Adipocyte (in vitro differentiated cells): ENCODE measurements at regions not wholly inside any gene's neighbourhood (a gene's known extent, or its start where the extent isn't known, plus 50 kb on each side); places are given as distances from the start of the nearest gene placed in this dataset.

Experiments
- DNase-seq: peaks from one replicate; pipeline ENCODE4 v3.0.0-alpha.2; 2015; ENCODE audit warnings: low read depth
- H3K27me3 ChIP-seq: replicated peaks from 2 replicates; pipeline ENCODE4 v1.7.0; 2013; ENCODE audit warnings: mild to moderate bottlenecking, low read length, moderate library complexity; ENCODE audit not compliant: control insufficient read depth, insufficient read depth
- H3K36me3 ChIP-seq: 2 replicates; pipeline ENCODE4 v1.7.0; 2013; ENCODE audit warnings: low read length, mild to moderate bottlenecking, moderate library complexity; ENCODE audit not compliant: control insufficient read depth, insufficient read depth, severe bottlenecking
- H3K4me1 ChIP-seq: 2 replicates; pipeline ENCODE4 v1.7.0; 2013; ENCODE audit warnings: mild to moderate bottlenecking, low read length, moderate library complexity; ENCODE audit not compliant: control insufficient read depth, insufficient read depth
- H3K4me3 ChIP-seq: 2 replicates; pipeline ENCODE4 v1.7.0; 2013; ENCODE audit warnings: mild to moderate bottlenecking, low read length, moderate library complexity
- H3K9ac ChIP-seq: 2 replicates; pipeline ENCODE4 v1.7.0; 2013; ENCODE audit warnings: mild to moderate bottlenecking, low read length, moderate library complexity
- H3K9me3 ChIP-seq: 2 replicates; pipeline ENCODE4 v1.7.0; 2013; ENCODE audit warnings: mild to moderate bottlenecking, low read length, moderate library complexity; ENCODE audit not compliant: control insufficient read depth

- Histone ChIP-seq H3K36me3 (no peaks in the 10 kb centered on the region), H3K4me1 (no peaks in the 10 kb centered on the region), H3K4me3 (no peak overlapping the region), H3K27me3 (no peaks in the 10 kb centered on the region), H3K9me3 (peaks cover 12% of the 10 kb centered on the region), H3K9ac (no peak overlapping the region)
- DNase-seq: no peak
Observed at GRCh38 chr4:178599521-178599920, 1157.3 kb upstream of the AGA start.

DNA sequence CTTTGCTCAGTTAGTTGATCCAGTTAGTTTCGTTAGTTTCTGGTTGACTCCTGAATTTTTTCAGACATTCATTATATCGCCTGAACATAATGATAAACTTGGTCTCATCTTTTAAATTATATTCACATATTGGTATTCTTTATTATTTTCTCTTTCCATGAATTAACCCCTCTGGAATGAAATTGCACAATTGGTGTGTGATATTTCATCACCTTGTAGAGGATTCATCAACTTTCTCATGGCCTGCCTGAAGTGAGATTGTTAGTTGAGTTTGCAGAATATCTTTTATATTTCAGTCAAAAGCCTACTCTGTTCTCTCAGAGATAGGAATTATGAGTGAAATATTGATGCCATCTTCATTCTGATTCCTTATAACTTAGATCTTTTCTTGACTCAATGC lies 1160.6 kb upstream of the AGA start:
- Histone ChIP-seq H3K9me3 (peaks cover 12% of the 10 kb centered on the region), H3K4me1 (no peaks in the 10 kb centered on the region), H3K9ac (no peak overlapping the region), H3K4me3 (no peak overlapping the region), H3K36me3 (no peaks in the 10 kb centered on the region), H3K27me3 (no peaks in the 10 kb centered on the region)
- peak; percentile 11 for DNase-seq

DNA sequence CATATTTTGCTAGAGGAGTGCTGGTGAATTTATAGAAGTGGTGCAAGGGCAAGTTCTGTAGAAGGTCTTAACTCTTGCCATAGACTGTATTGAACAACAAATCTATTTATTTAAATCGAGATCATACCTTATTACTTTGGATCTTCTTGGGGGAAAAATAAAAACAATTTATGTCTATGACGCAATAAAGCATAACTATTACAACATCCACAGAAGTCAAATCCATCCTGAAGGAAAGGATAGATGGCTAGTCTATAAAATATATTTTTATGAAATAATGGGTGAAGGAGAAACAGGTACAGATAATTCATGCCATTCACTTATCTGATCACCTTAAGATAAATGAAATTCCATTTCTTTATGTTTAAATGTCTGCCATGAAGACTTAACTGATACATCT lies 1168.8 kb upstream of the AGA start:
- Histone ChIP-seq H3K4me3 (no peak overlapping the region), H3K4me1 (no peaks in the 10 kb centered on the region), H3K9me3 (no peaks in the 10 kb centered on the region), H3K36me3 (no peaks in the 10 kb centered on the region), H3K27me3 (no peaks in the 10 kb centered on the region), H3K9ac (no peak overlapping the region)
- no peak for DNase-seq

GRCh38 chr4:178612733-178613132 lies 1170.5 kb upstream of the AGA start:
- Histone ChIP-seq H3K9me3 (no peaks in the 10 kb centered on the region), H3K9ac (no peak overlapping the region), H3K36me3 (no peaks in the 10 kb centered on the region), H3K4me1 (no peaks in the 10 kb centered on the region), H3K4me3 (no peak overlapping the region), H3K27me3 (no peaks in the 10 kb centered on the region)
- no peak for DNase-seq

DNA sequence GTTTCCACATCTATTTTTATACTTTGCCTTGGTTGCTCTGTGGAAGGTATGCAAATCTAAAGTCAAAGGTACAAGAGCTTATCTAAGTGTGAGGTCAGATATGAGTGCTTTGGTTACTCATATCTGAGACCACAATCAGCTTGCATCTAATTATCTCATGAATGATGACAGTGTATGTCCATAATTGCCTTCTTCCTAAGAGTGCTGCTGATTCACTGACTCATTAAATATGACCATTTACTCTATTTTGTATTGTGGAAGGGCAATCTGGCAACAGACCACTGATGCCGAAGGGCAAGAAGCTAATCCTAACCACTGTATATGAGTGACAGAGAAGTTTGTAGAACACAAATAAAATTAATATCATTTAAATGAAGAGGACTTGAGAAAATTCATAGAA lies 1190.2 kb upstream of the AGA start:
- Histone ChIP-seq H3K9ac (no peak overlapping the region), H3K4me3 (no peak overlapping the region), H3K36me3 (no peaks in the 10 kb centered on the region), H3K9me3 (peaks cover 3% of the 10 kb centered on the region), H3K27me3 (no peaks in the 10 kb centered on the region), H3K4me1 (no peaks in the 10 kb centered on the region)
- DNase-seq: no peak

- DNase-seq: no peak
- H3K4me1 ChIP-seq: no peaks in the 10 kb centered on the region
- H3K9ac ChIP-seq: no peak overlapping the region
Observed at GRCh38 chr4:178633263-178633662, 1191.0 kb upstream of the AGA start.

GRCh38 chr4:178664621-178665020 lies 1222.4 kb upstream of the AGA start:
- Histone ChIP-seq H3K9ac (no peak overlapping the region), H3K36me3 (no peaks in the 10 kb centered on the region), H3K27me3 (no peaks in the 10 kb centered on the region), H3K4me1 (no peaks in the 10 kb centered on the region), H3K4me3 (no peak overlapping the region), H3K9me3 (peaks cover 2% of the 10 kb centered on the region)
- no peak for DNase-seq

More at GRCh38 chr4:178633263-178633662, 1191.0 kb upstream of the AGA start:
- H3K36me3 ChIP-seq: no peaks in the 10 kb centered on the region
- H3K9me3 ChIP-seq: peaks cover 3% of the 10 kb centered on the region
- H3K27me3 ChIP-seq: no peaks in the 10 kb centered on the region
- no peak overlapping the region for H3K4me3 ChIP-seq

DNA sequence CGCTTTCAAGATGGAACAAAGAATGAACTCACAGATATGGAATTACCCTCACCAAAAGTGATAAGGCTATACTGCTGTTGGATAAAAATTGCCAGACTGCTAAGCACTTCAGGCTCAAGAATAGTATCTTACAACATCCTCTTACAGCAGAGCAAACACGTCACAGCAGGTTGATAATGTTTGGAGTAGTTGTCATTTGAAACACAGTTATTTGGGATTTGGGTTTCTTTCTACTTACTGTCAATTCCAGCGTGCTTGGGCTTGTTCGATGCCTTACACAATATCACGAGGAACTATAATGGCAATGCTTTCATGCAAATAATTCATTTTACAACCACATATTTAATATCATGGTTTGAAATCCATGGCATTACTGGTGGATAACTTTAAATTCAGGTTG lies 1223.7 kb upstream of the AGA start:
- DNase-seq: no peak
- no peaks in the 10 kb centered on the region for H3K27me3 ChIP-seq
- H3K9ac ChIP-seq: no peak overlapping the region
- H3K9me3 ChIP-seq: peaks cover 2% of the 10 kb centered on the region
- no peak overlapping the region for H3K4me3 ChIP-seq
- H3K36me3 ChIP-seq: no peaks in the 10 kb centered on the region
- no peaks in the 10 kb centered on the region for H3K4me1 ChIP-seq

GRCh38 chr4:178671766-178672165 lies 1229.5 kb upstream of the AGA start:
- Histone ChIP-seq H3K4me1 (no peaks in the 10 kb centered on the region), H3K9ac (no peak overlapping the region), H3K36me3 (no peaks in the 10 kb centered on the region), H3K4me3 (no peak overlapping the region), H3K27me3 (no peaks in the 10 kb centered on the region), H3K9me3 (peaks cover 3% of the 10 kb centered on the region)
- no peak for DNase-seq

DNA sequence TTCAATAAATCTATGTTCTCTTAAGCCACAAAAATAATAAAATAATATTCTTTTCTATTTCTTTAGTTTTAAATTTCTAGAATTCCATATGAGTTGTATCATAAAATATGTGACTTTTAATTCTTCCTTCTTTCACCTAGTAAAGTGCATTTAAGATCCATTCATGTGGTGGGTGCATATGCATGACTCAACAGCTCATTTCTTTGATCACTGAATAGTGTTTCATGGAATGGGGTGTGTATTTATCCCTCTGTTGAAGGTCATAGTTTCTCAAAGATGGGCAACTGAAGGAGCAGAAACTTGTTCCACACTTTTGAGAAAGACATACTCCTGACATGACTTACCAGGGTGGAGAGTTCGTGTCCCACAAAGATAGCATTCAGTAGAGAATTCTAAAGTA lies 1230.3 kb upstream of the AGA start:
- Histone ChIP-seq H3K4me3 (no peak overlapping the region), H3K9ac (no peak overlapping the region), H3K9me3 (peaks cover 3% of the 10 kb centered on the region), H3K27me3 (no peaks in the 10 kb centered on the region), H3K4me1 (no peaks in the 10 kb centered on the region), H3K36me3 (no peaks in the 10 kb centered on the region)
- DNase-seq: no peak

GRCh38 chr4:178681871-178682270 lies 1239.6 kb upstream of the AGA start:
- Histone ChIP-seq H3K27me3 (no peaks in the 10 kb centered on the region), H3K4me1 (no peaks in the 10 kb centered on the region), H3K36me3 (no peaks in the 10 kb centered on the region), H3K4me3 (no peak overlapping the region), H3K9ac (no peak overlapping the region), H3K9me3 (no peaks in the 10 kb centered on the region)
- no peak for DNase-seq

DNA sequence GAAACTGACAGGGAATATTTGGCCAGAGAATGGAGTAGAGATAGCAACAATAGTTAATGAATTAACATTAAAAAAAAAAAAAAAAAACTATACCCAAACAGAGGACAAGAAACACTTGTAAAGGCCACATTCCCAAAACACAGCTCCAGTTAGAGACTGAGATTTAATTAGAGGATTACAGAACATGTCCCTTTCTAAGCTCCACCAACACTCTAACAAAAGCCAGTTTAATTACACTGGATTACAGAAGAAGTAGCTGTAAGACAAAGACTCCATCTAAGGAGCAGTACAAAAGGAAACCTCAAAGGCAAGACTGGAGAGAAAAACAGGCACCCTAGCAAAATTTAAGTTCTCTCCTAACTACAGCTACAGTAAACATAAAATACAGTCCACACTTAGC lies 1247.7 kb upstream of the AGA start:
- no peak overlapping the region for H3K4me3 ChIP-seq
- no peak overlapping the region for H3K9ac ChIP-seq
- peaks cover 6% of the 10 kb centered on the region for H3K9me3 ChIP-seq
- no peaks in the 10 kb centered on the region for H3K27me3 ChIP-seq
- H3K4me1 ChIP-seq: no peaks in the 10 kb centered on the region
- DNase-seq: no peak
- no peaks in the 10 kb centered on the region for H3K36me3 ChIP-seq
